IMR-90 (cell line): ENCODE measurements at regions not wholly inside any gene's neighbourhood (a gene's known extent, or its start where the extent isn't known, plus 50 kb on each side); places are given as distances from the start of the nearest gene placed in this dataset.
A peak's percentile ranks its signal among the peaks of the same experiment; 100 is the strongest.

Experiments used
- ATAC-seq: fragments of 200-7000 bp; cut with Tn5 transposase; 2 replicates; pipeline ENCODE4 v1.9.1; 2020; ENCODE audit warnings: low read depth, mild to moderate bottlenecking, moderate library complexity
- BruUV-seq: library from RNA; stranded (reverse); fragments of 400-500 nt; replicated peaks from 2 replicates; lab custom pipeline; 2021; lab: Mats Ljungman, UMichigan
- CTCF ChIA-PET: fragments of 300-600 bp; formaldehyde crosslinking; extraction: SDS; loops from one replicate; lab custom pipeline; 2021; ENCODE audit warnings: antibody characterized with exemption; lab: Yijun Ruan, JAX
- POLR2A ChIA-PET: fragments of 300-600 bp; sonication (Branson Sonifier 250); formaldehyde crosslinking; loops from one replicate; lab custom pipeline; 2022; ENCODE audit warnings: antibody characterized with exemption; ENCODE audit not compliant: unreplicated experiment; lab: Charles Lee
- DNase-seq: peaks from one replicate; pipeline ENCODE4 v3.0.0; 2013
- H2AFZ ChIP-seq: replicated peaks from 2 replicates; pipeline ENCODE3; 2013; ENCODE audit warnings: low read length, mild to moderate bottlenecking; ENCODE audit not compliant: poor library complexity
- H2AK5ac ChIP-seq: 2 replicates; pipeline ENCODE4 v1.6.1; 2013; ENCODE audit warnings: low read depth, low read length, inconsistent platforms
- H2AK9ac ChIP-seq: replicated peaks from 2 replicates; pipeline ENCODE3; 2013; ENCODE audit warnings: mild to moderate bottlenecking, low read depth, low read length, moderate library complexity; ENCODE audit not compliant: poor library complexity
- H2BK120ac ChIP-seq: 2 replicates; pipeline ENCODE4 v1.6.1; 2013; ENCODE audit warnings: low read depth, low read length, inconsistent platforms
- H2BK15ac ChIP-seq: 3 replicates; pipeline ENCODE4 v1.6.1; 2013; ENCODE audit warnings: low read depth, low read length, inconsistent platforms
- H2BK20ac ChIP-seq: 2 replicates; pipeline ENCODE4 v1.6.1; 2013; ENCODE audit warnings: low read depth, mild to moderate bottlenecking, inconsistent platforms, low read length, moderate library complexity
- H2BK5ac ChIP-seq: 2 replicates; pipeline ENCODE4 v1.6.1; 2013; ENCODE audit warnings: mild to moderate bottlenecking, low read depth, low read length, inconsistent platforms; ENCODE audit not compliant: poor library complexity, severe bottlenecking
- H3K14ac ChIP-seq: replicated peaks from 2 replicates; pipeline ENCODE4 v1.6.1; 2013; ENCODE audit warnings: low read depth, low read length, inconsistent platforms
- H3K18ac ChIP-seq: 2 replicates; pipeline ENCODE4 v1.6.1; 2013; ENCODE audit warnings: low read depth, low read length, control low read depth
- H3K23ac ChIP-seq: 2 replicates; pipeline ENCODE4 v1.6.1; 2013; ENCODE audit warnings: low read depth, low read length, inconsistent platforms
- H3K27ac ChIP-seq: 2 replicates; pipeline ENCODE4 v1.5.1; 2013; ENCODE audit warnings: mild to moderate bottlenecking, control low read depth, low read length; ENCODE audit not compliant: insufficient read depth
- H3K27me3 ChIP-seq: 2 replicates; pipeline ENCODE4 v1.6.1; 2013; ENCODE audit warnings: low read length; ENCODE audit not compliant: control insufficient read depth, insufficient read depth
- H3K36me3 ChIP-seq: 2 replicates; pipeline ENCODE4 v1.6.1; 2013; ENCODE audit warnings: low read length, mixed read lengths; ENCODE audit not compliant: control insufficient read depth, insufficient read depth
- H3K4ac ChIP-seq: 2 replicates; pipeline ENCODE4 v1.6.1; 2013; ENCODE audit warnings: low read depth, low read length, inconsistent platforms
- H3K4me1 ChIP-seq: 2 replicates; pipeline ENCODE4 v1.6.1; 2013; ENCODE audit warnings: low read length, mixed read lengths; ENCODE audit not compliant: control insufficient read depth, insufficient read depth
- H3K4me2 ChIP-seq: 2 replicates; pipeline ENCODE4 v1.6.1; 2013; ENCODE audit warnings: low read depth, mild to moderate bottlenecking, control low read depth, low read length, moderate library complexity
- H3K4me3 ChIP-seq: 2 replicates; pipeline ENCODE4 v1.5.1; 2013; ENCODE audit warnings: low read depth, mild to moderate bottlenecking, control low read depth, low read length, moderate library complexity; ENCODE audit not compliant: insufficient read depth
- H3K56ac ChIP-seq: 2 replicates; pipeline ENCODE4 v1.6.1; 2013; ENCODE audit warnings: low read length, inconsistent platforms; ENCODE audit not compliant: insufficient read depth; ENCODE audit errors: extremely low read depth
- H3K79me1 ChIP-seq, 2 experiments: 2 replicates each; pipeline ENCODE4 v1.6.1; 2013; ENCODE audit warnings: low read length in 2 of 2, inconsistent platforms in 1 of 2, low read depth in 1 of 2
- H3K9ac ChIP-seq: 2 replicates; pipeline ENCODE4 v1.6.1; 2013; ENCODE audit warnings: low read depth, low read length, control low read depth
- H3K9me1 ChIP-seq: 2 replicates; pipeline ENCODE4 v1.6.1; 2013; ENCODE audit warnings: low read length, inconsistent platforms; ENCODE audit not compliant: insufficient read depth
- H3K9me3 ChIP-seq: 2 replicates; pipeline ENCODE4 v1.6.1; 2013; ENCODE audit warnings: low read length; ENCODE audit not compliant: control insufficient read depth, insufficient read depth
- H4K20me1 ChIP-seq: 2 replicates; pipeline ENCODE4 v1.6.1; 2013; ENCODE audit warnings: low read length, inconsistent platforms; ENCODE audit not compliant: insufficient read depth
- H4K5ac ChIP-seq: 2 replicates; pipeline ENCODE4 v1.6.1; 2013; ENCODE audit warnings: mild to moderate bottlenecking, low read depth, low read length, control low read depth
- H4K8ac ChIP-seq, 2 experiments: 2 replicates each; pipeline ENCODE4 v1.6.1; 2013; ENCODE audit warnings: low read depth in 2 of 2, low read length in 2 of 2, control low read depth in 1 of 2, inconsistent platforms in 1 of 2
- H4K91ac ChIP-seq: 2 replicates; pipeline ENCODE4 v1.6.1; 2013; ENCODE audit warnings: low read depth, low read length, inconsistent platforms; ENCODE audit not compliant: insufficient read depth
- BHLHE40 ChIP-seq: fragments of 150-350 bp; IDR thresholded peaks from 2 replicates; pipeline ENCODE4 v1.6.1; 2016; ENCODE audit warnings: mild to moderate bottlenecking, low read depth, low read length
- ELK1 ChIP-seq: fragments of 150-350 bp; IDR thresholded peaks from 2 replicates; pipeline ENCODE4 v1.6.1; 2016; ENCODE audit warnings: low read depth, mild to moderate bottlenecking, low read length, moderate library complexity, borderline replicate concordance
- FOS ChIP-seq: fragments of 150-350 bp; IDR thresholded peaks from 2 replicates; pipeline ENCODE4 v1.6.1; 2016; ENCODE audit warnings: low read depth, low read length
- MAZ ChIP-seq: IDR thresholded peaks from 2 replicates; pipeline ENCODE4 v1.6.1; 2012; ENCODE audit warnings: low read depth, mild to moderate bottlenecking, low read length, improper control_type of control experiment, moderate library complexity, borderline replicate concordance
- NFE2L2 ChIP-seq: fragments of 150-350 bp; IDR thresholded peaks from 2 replicates; pipeline ENCODE4 v1.6.1; 2016; ENCODE audit warnings: low read depth, mild to moderate bottlenecking, low read length
- RAD21 ChIP-seq: IDR thresholded peaks from 2 replicates; pipeline ENCODE4 v1.6.1; 2012; ENCODE audit warnings: low read length, improper control_type of control experiment
- RFX5 ChIP-seq: IDR thresholded peaks from 2 replicates; pipeline ENCODE4 v1.8.0; 2012; ENCODE audit warnings: low read depth, mild to moderate bottlenecking, low read length, moderate library complexity
- SMC3 ChIP-seq: fragments of 150-350 bp; IDR thresholded peaks from 2 replicates; pipeline ENCODE4 v1.6.1; 2016; ENCODE audit warnings: low read depth, mild to moderate bottlenecking, antibody characterized with exemption, low read length, moderate library complexity
- USF2 ChIP-seq: fragments of 150-350 bp; IDR thresholded peaks from 2 replicates; pipeline ENCODE4 v1.6.1; 2017; ENCODE audit warnings: mild to moderate bottlenecking, antibody characterized with exemption, low read length, low read depth
- dilution Hi-C: fragments of 300-500 bp; cut with HindIII; formaldehyde crosslinking; loops from one replicate; pipeline ENCODE4 v1.14.3; 2018; ENCODE audit warnings: low sequenced_read_pairs; ENCODE audit not compliant: unreplicated experiment
- in situ Hi-C: fragments of 300-500 bp; cut with MboI; formaldehyde crosslinking; loops from 3 replicates; pipeline ENCODE4 v1.14.3; 2019; ENCODE audit warnings: low sequenced_read_pairs, inconsistent platforms, mixed read lengths
- intact Hi-C: fragments of 100-400 bp; cut with micrococcal nuclease; formaldehyde crosslinking; loops from 2 replicates; pipeline ENCODE4 v1.10.0; 2022

GRCh38 chr4:114085611-114086345 lies 106.3 kb upstream of the ARSJ start:
- no peak overlapping the region for H3K23ac ChIP-seq
- BruUV-seq: no TSS peak
- H3K9me1 ChIP-seq: peaks cover 2% of the 10 kb centered on the region; the same call in 1 of the 2 replicates
- CTCF ChIA-PET: no interaction called here
- H3K56ac ChIP-seq: no peak overlapping the region
- no peak overlapping the region for H2BK5ac ChIP-seq
- no peaks in the 10 kb centered on the region for H4K20me1 ChIP-seq
- H2AK5ac ChIP-seq: no peak overlapping the region
- H2BK120ac ChIP-seq: peak overlapping the region; percentile 68; the same call in 1 of the 2 replicates
- DNase-seq (no peak), ATAC-seq (no peak)
- in situ Hi-C loops: no loop called here
- dilution Hi-C loops: no loop called here
- no peak overlapping the region for H3K9ac ChIP-seq
- H2BK15ac ChIP-seq: no peak overlapping the region
- no peak overlapping the region for H4K91ac ChIP-seq
- no peak for TF ChIP-seq SMC3
- TF ChIP-seq NFE2L2: no peak
- TF ChIP-seq USF2: no peak
- TF ChIP-seq FOS: no peak
- no peak for TF ChIP-seq RAD21
- no peak for TF ChIP-seq MAZ
- no peak for TF ChIP-seq BHLHE40
- no peak for TF ChIP-seq RFX5
- TF ChIP-seq ELK1: no peak
- H4K8ac ChIP-seq: no peak overlapping the region
- no peak overlapping the region for H3K27ac ChIP-seq
- H2AFZ ChIP-seq: no peak overlapping the region
- H3K4ac ChIP-seq: peak overlapping the region; percentile 45; the same call in 1 of the 2 replicates
- no peaks in the 10 kb centered on the region for H3K27me3 ChIP-seq
- peak overlapping the region; percentile 47; the same call in 1 of the 2 replicates for H3K18ac ChIP-seq
- H3K14ac ChIP-seq: 0 out of 2 replicates have a peak overlapping the region, but pooled peaks have one; percentile 14
- H2BK20ac ChIP-seq: no peak overlapping the region
- no peak overlapping the region for H4K5ac ChIP-seq
- no peak overlapping the region for H3K4me2 ChIP-seq
- no peaks in the 10 kb centered on the region for H3K9me3 ChIP-seq
- no peaks in the 10 kb centered on the region for H3K36me3 ChIP-seq
- intact Hi-C loops: loop anchor here (5.0 kb wide), 1 partner anchor 68 kb away; no protein-coding TSS in a partner anchor
- H3K4me3 ChIP-seq: no peak overlapping the region
- peaks cover 1% of the 10 kb centered on the region; the same call in 1 of the 2 replicates for H3K4me1 ChIP-seq
- H2AK9ac ChIP-seq: no peak overlapping the region
- H3K79me1 ChIP-seq: no peaks in the 10 kb centered on the region
- POLR2A ChIA-PET: no interaction called here
